Right lobe of liver (tissue), 4 donors: ENCODE measurements at regions not wholly inside any gene's neighbourhood (a gene's known extent, or its start where the extent isn't known, plus 50 kb on each side); places are given as distances from the start of the nearest gene placed in this dataset.

Source experiments
- POLR2A ChIP-seq: fragments of 450-650 bp; IDR thresholded peaks from one replicate; pipeline ENCODE4 v1.6.1; 2017; ENCODE audit warnings: antibody characterized with exemption, mild to moderate bottlenecking
- TF ChIP-seq, protein P1 (sequence below), 4 donors: fragments of 200-600 bp in 3 of 4; fragments of 450-650 bp in 1 of 4; IDR thresholded peaks; one replicate each; pipeline versions ENCODE4 v1.5.1 to v1.8.0; 2016 to 2022; ENCODE audit warnings: antibody characterized with exemption in 4 of 4, mild to moderate bottlenecking in 2 of 4
- donor health status: DM: no; HTN: no; CAD: no.
- donor health status: DM: no; HTN: no; CAD: no.
- donor health status: DM: no; HTN: yes; CAD: no.

DNA sequence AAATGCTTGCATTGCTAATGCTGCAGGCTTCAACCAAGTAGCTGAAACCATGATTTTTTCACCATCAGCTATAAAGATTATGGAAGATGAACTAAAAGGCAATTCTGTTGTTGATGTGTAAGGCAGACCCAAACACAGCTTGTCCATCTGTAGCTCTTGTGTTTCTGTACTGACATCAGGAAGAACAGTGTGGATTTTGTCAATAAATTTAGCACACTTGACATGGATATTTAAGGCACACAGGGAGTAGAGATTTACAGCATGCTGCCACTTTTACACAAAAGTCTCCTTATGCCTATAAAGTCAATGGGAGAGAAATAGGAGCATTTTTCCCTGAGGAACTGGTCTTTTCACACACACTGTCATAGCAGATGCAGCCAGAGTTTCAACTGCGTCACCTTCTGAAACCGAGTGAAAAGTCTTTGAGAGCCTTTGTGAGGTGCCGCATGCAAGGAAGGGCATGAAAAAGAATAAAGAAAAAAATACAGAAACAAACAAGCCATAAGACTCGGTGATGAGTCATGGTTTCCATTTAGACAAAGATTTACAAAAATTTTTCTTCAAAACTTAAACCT, 261.4 kb upstream of the TFAP2D start:
- TF ChIP-seq POLR2A: no peak
- TF ChIP-seq, protein P1, sequence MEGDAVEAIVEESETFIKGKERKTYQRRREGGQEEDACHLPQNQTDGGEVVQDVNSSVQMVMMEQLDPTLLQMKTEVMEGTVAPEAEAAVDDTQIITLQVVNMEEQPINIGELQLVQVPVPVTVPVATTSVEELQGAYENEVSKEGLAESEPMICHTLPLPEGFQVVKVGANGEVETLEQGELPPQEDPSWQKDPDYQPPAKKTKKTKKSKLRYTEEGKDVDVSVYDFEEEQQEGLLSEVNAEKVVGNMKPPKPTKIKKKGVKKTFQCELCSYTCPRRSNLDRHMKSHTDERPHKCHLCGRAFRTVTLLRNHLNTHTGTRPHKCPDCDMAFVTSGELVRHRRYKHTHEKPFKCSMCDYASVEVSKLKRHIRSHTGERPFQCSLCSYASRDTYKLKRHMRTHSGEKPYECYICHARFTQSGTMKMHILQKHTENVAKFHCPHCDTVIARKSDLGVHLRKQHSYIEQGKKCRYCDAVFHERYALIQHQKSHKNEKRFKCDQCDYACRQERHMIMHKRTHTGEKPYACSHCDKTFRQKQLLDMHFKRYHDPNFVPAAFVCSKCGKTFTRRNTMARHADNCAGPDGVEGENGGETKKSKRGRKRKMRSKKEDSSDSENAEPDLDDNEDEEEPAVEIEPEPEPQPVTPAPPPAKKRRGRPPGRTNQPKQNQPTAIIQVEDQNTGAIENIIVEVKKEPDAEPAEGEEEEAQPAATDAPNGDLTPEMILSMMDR (IDR thresholded peaks at IDR 0.05): no peak
